Glutamatergic neuron (in vitro differentiated cells): ENCODE measurements at regions not wholly inside any gene's neighbourhood (a gene's known extent, or its start where the extent isn't known, plus 50 kb on each side); places are given as distances from the start of the nearest gene placed in this dataset.

Source experiments
- DNase-seq: peaks from one replicate; pipeline ENCODE4 v3.0.0; 2022
- H3K27ac Mint-ChIP-seq: one replicate; pipeline ENCODE4 v1.8.0; 2020; ENCODE audit warnings: mild to moderate bottlenecking, mixed read lengths, inconsistent platforms; ENCODE audit not compliant: unreplicated experiment
- H3K27me3 Mint-ChIP-seq: one replicate; pipeline ENCODE4 v1.8.0; 2020; ENCODE audit warnings: mild to moderate bottlenecking, moderate library complexity, mixed read lengths, inconsistent platforms; ENCODE audit not compliant: unreplicated experiment
- H3K36me3 Mint-ChIP-seq: one replicate; pipeline ENCODE4 v1.8.0; 2020; ENCODE audit warnings: mild to moderate bottlenecking, mixed read lengths, inconsistent platforms; ENCODE audit not compliant: unreplicated experiment
- H3K4me1 Mint-ChIP-seq: one replicate; pipeline ENCODE4 v1.8.0; 2020; ENCODE audit warnings: mild to moderate bottlenecking, low read depth, mixed read lengths, inconsistent platforms; ENCODE audit not compliant: unreplicated experiment
- H3K4me3 Mint-ChIP-seq: one replicate; pipeline ENCODE4 v1.8.0; 2020; ENCODE audit warnings: mild to moderate bottlenecking, mixed read lengths, inconsistent platforms; ENCODE audit not compliant: unreplicated experiment
- H3K9me3 Mint-ChIP-seq: one replicate; pipeline ENCODE4 v1.8.0; 2020; ENCODE audit warnings: mild to moderate bottlenecking, moderate library complexity, mixed read lengths, inconsistent platforms; ENCODE audit not compliant: unreplicated experiment
- CTCF ChIP-seq: fragments of 200-600 bp; sonication (generic); IDR thresholded peaks from one replicate; pipeline ENCODE4 v1.5.0; 2021; ENCODE audit not compliant: partially characterized antibody, unreplicated experiment

DNA sequence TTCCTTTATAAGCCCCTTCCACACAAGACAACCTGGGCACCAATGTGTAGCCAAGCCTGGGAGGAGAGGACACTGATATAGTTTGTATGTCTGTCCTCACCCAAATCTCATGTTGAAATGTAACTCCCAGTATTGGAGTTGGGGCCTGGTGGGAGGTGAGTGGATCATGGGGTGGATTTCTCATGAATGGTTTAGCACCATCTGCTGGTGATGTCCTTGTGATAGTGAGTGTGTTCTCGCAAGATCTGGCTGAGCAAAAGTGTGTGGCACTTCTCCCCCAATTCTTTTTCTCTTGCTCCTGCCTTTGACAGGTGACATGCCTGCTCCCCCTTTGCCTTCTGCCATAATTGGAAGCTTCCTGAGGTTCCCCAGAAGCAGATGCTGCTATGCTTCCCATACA is 135.8 kb downstream of the USP31 start:
- H3K36me3 Mint-ChIP-seq = no peaks in the 10 kb centered on the region
- H3K4me3 Mint-ChIP-seq = no peak overlapping the region
- peaks cover 2% of the 10 kb centered on the region for H3K9me3 Mint-ChIP-seq
- H3K27me3 Mint-ChIP-seq = peaks cover 2% of the 10 kb centered on the region
- H3K27ac Mint-ChIP-seq = no peak overlapping the region
- DNase-seq = no peak
- peaks cover 2% of the 10 kb centered on the region for H3K4me1 Mint-ChIP-seq
- TF ChIP-seq CTCF = no peak

DNA sequence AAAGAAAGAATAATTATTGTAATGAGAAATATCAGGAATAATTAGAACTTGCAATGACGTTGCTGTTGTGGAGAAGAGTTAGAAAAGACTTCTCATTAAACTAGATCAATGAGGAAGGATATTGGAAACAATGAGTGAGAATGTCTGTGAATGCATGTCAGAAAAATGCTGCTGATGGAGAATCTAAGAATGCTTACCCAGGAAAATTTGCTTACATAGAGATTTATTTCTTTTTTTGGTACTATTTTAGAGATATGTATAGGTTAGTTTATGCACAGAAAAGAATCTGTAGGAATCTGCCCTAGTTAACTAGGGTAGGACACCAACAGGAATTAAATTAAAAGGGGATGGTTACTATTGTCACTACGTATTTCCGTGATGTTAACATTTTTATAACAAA is 140.2 kb downstream of the USP31 start:
- no peak for TF ChIP-seq CTCF
- no peak overlapping the region for H3K4me3 Mint-ChIP-seq
- H3K9me3 Mint-ChIP-seq = no peaks in the 10 kb centered on the region
- no peaks in the 10 kb centered on the region for H3K36me3 Mint-ChIP-seq
- no peak for DNase-seq
- H3K27ac Mint-ChIP-seq = no peak overlapping the region
- H3K27me3 Mint-ChIP-seq = peaks cover 2% of the 10 kb centered on the region
- peaks cover 8% of the 10 kb centered on the region for H3K4me1 Mint-ChIP-seq

- Mint-ChIP-seq H3K27me3 (peaks cover 2% of the 10 kb centered on the region), H3K4me1 (peaks cover 8% of the 10 kb centered on the region), H3K4me3 (no peak overlapping the region), H3K36me3 (no peaks in the 10 kb centered on the region), H3K27ac (no peak overlapping the region), H3K9me3 (no peaks in the 10 kb centered on the region)
- no peak for TF ChIP-seq CTCF
- no peak for DNase-seq
Measured at GRCh38 chr16:23008041-23008440, 141.2 kb downstream of the USP31 start.

DNA sequence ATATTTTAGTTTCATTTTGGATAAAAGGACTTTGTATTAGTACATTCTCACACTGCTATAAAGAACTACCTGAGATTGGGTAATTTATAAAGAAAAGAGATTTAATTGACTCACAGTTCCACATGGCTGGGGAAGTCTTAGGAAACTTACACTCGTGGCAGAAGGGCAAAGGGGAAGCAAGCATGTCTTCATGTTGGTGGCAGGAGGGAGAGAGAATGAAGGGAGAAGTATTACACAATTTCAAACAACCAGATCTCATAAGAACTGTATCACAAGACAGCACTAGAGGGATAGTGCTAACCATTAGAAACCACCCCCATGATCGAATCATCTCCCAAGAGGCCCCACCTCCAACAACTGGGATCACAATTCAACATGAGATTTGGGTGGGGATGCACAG is 142.9 kb downstream of the USP31 start:
- no peak for DNase-seq
- no peak for TF ChIP-seq CTCF
- Mint-ChIP-seq H3K4me3 (no peak overlapping the region), H3K36me3 (no peaks in the 10 kb centered on the region), H3K4me1 (peaks cover 8% of the 10 kb centered on the region), H3K27me3 (peaks cover 2% of the 10 kb centered on the region), H3K27ac (no peak overlapping the region), H3K9me3 (no peaks in the 10 kb centered on the region)

- H3K36me3 Mint-ChIP-seq = no peaks in the 10 kb centered on the region
- H3K9me3 Mint-ChIP-seq = no peaks in the 10 kb centered on the region
- no peak overlapping the region for H3K4me3 Mint-ChIP-seq
- TF ChIP-seq CTCF = no peak
- peaks cover 8% of the 10 kb centered on the region for H3K4me1 Mint-ChIP-seq
- peaks cover 2% of the 10 kb centered on the region for H3K27me3 Mint-ChIP-seq
- no peak for DNase-seq
- H3K27ac Mint-ChIP-seq = no peak overlapping the region
Measured at GRCh38 chr16:23005951-23006350, 143.3 kb downstream of the USP31 start.
